Liver (tissue), 8 donors: ENCODE measurements at regions not wholly inside any gene's neighbourhood (a gene's known extent, or its start where the extent isn't known, plus 50 kb on each side); places are given as distances from the start of the nearest gene placed in this dataset.

Experiments used
- DNase-seq: peaks from one replicate; pipeline ENCODE4 v3.0.0-alpha.2; 2017; ENCODE audit warnings: low spot score
- H3K27ac ChIP-seq, 2 donors: one replicate each; pipeline ENCODE4 v1.7.0; 2013; ENCODE audit warnings: inconsistent platforms in 2 of 2, low read length in 2 of 2, control low read depth in 1 of 2, low read depth in 1 of 2, mild to moderate bottlenecking in 1 of 2
- H3K27me3 ChIP-seq, 4 donors: one replicate each; pipeline versions ENCODE4 v1.6.1 to v1.7.0; 2013; ENCODE audit warnings: low read length in 3 of 4, inconsistent platforms in 1 of 4, mild to moderate bottlenecking in 1 of 4, moderate library complexity in 1 of 4; ENCODE audit not compliant: control insufficient read depth in 4 of 4, insufficient read depth in 4 of 4
- H3K36me3 ChIP-seq, 4 donors: one replicate each; pipeline versions ENCODE4 v1.6.1 to v1.7.0; 2013; ENCODE audit warnings: low read length in 3 of 4, mild to moderate bottlenecking in 3 of 4, low read depth in 1 of 4, moderate library complexity in 1 of 4; ENCODE audit not compliant: control insufficient read depth in 4 of 4, insufficient read depth in 3 of 4
- H3K4me1 ChIP-seq, 4 donors: one replicate each; pipeline versions ENCODE4 v1.6.1 to v1.7.0; 2013; ENCODE audit warnings: low read length in 3 of 4, mild to moderate bottlenecking in 3 of 4, moderate library complexity in 1 of 4; ENCODE audit not compliant: control insufficient read depth in 4 of 4, insufficient read depth in 4 of 4
- H3K4me3 ChIP-seq, 3 donors: one replicate each; pipeline versions ENCODE4 v1.6.1 to v1.7.0; 2013; ENCODE audit warnings: low read length in 3 of 3, control low read depth in 1 of 3, low read depth in 1 of 3, mild to moderate bottlenecking in 1 of 3
- H3K9ac ChIP-seq, 2 donors: one replicate each; pipeline ENCODE4 v1.7.0; 2013; ENCODE audit warnings: low read length in 2 of 2, mild to moderate bottlenecking in 2 of 2, moderate library complexity in 2 of 2, control low read depth in 1 of 2, low read depth in 1 of 2
- H3K9me3 ChIP-seq, 4 donors: one replicate each; pipeline versions ENCODE4 v1.6.1 to v1.7.0; 2013; ENCODE audit warnings: low read length in 3 of 4; ENCODE audit not compliant: control insufficient read depth in 4 of 4
- ATF3 ChIP-seq: IDR thresholded peaks from 2 replicates; pipeline ENCODE4 v1.6.1; 2016; ENCODE audit warnings: antibody characterized with exemption
- CTCF ChIP-seq: fragments of 150-350 bp; IDR thresholded peaks from 2 replicates; pipeline ENCODE4 v1.5.1; 2017; ENCODE audit warnings: improper control_type of control experiment, low read depth, low read length; ENCODE audit not compliant: missing input control
- EGR1 ChIP-seq, 2 donors: IDR thresholded peaks; 2 replicates each; pipeline ENCODE4 v1.6.1; 2016 to 2018; ENCODE audit warnings: antibody characterized with exemption in 2 of 2, low read depth in 2 of 2
- FOXA1 ChIP-seq: IDR thresholded peaks from 2 replicates; pipeline ENCODE4 v1.6.1; 2016; ENCODE audit warnings: antibody characterized with exemption
- FOXA2 ChIP-seq: IDR thresholded peaks from 2 replicates; pipeline ENCODE4 v1.6.1; 2016; ENCODE audit warnings: antibody characterized with exemption
- GABPA ChIP-seq, 2 donors: IDR thresholded peaks in 1 of 2; conservative IDR thresholded peaks in 1 of 2; 2 replicates each; pipeline ENCODE4 v1.6.1; 2016; ENCODE audit warnings: antibody characterized with exemption in 2 of 2, mild to moderate bottlenecking in 1 of 2, moderate library complexity in 1 of 2
- HNF4A ChIP-seq, 2 donors: conservative IDR thresholded peaks; 2 replicates each; pipeline ENCODE4 v1.6.1; 2016; ENCODE audit warnings: antibody characterized with exemption in 2 of 2, mild to moderate bottlenecking in 2 of 2
- HNF4G ChIP-seq: IDR thresholded peaks from 2 replicates; pipeline ENCODE4 v1.6.1; 2016; ENCODE audit warnings: antibody characterized with exemption
- JUND ChIP-seq, 2 donors: IDR thresholded peaks; 2 replicates each; pipeline ENCODE4 v1.6.1; 2016; ENCODE audit warnings: antibody characterized with exemption in 2 of 2
- MAX ChIP-seq: IDR thresholded peaks from 2 replicates; pipeline ENCODE4 v1.6.1; 2016; ENCODE audit warnings: antibody characterized with exemption
- NR2F2 ChIP-seq: IDR thresholded peaks from 2 replicates; pipeline ENCODE4 v1.6.1; 2016; ENCODE audit warnings: antibody characterized with exemption
- RAD21 ChIP-seq, 2 donors: IDR thresholded peaks; 2 replicates each; pipeline ENCODE4 v1.6.1; 2016; ENCODE audit warnings: antibody characterized with exemption in 2 of 2, mild to moderate bottlenecking in 2 of 2
- REST ChIP-seq: IDR thresholded peaks from 2 replicates; pipeline ENCODE4 v1.6.1; 2016; ENCODE audit warnings: antibody characterized with exemption, mild to moderate bottlenecking
- RXRA ChIP-seq, 2 donors: IDR thresholded peaks; 2 replicates each; pipeline ENCODE4 v1.6.1; 2017 to 2018; ENCODE audit warnings: antibody characterized with exemption in 2 of 2, mild to moderate bottlenecking in 1 of 2
- SP1 ChIP-seq: IDR thresholded peaks from 2 replicates; pipeline ENCODE4 v1.6.1; 2018; ENCODE audit warnings: antibody characterized with exemption, mild to moderate bottlenecking
- TAF1 ChIP-seq: conservative IDR thresholded peaks from 2 replicates; pipeline ENCODE4 v1.6.1; 2016; ENCODE audit warnings: antibody characterized with exemption, mild to moderate bottlenecking
- YY1 ChIP-seq: IDR thresholded peaks from 2 replicates; pipeline ENCODE4 v1.6.1; 2016; ENCODE audit warnings: antibody characterized with exemption, mild to moderate bottlenecking
- ZBTB33 ChIP-seq: IDR thresholded peaks from 2 replicates; pipeline ENCODE4 v1.6.1; 2016; ENCODE audit warnings: antibody characterized with exemption
- WGBS: extraction: QIAGEN DNeasy Blood & Tissue Kit; methylation state at CpG from one replicate; pipeline ENCODE4 v1.1.7; 2013; 5-methylcytosine and 5-hydroxymethylcytosine counted together
- donor health status: healthy.
- donor health status: healthy.
- donor health status: healthy.
- donor health status: healthy.
- donor health status: healthy.

GRCh38 chr2:146259816-146260215, 1585.0 kb upstream of the ACVR2A start:
- DNase-seq = no peak
- Histone ChIP-seq H3K27me3 (no peaks in the 10 kb centered on the region), H3K27ac (no peak overlapping the region), H3K36me3 (no peaks in the 10 kb centered on the region), H3K4me3 (no peak overlapping the region), H3K9me3 (no peaks in the 10 kb centered on the region), H3K9ac (no peak overlapping the region), H3K4me1 (peaks cover 3 to 4% (median 4%) of the 10 kb centered on the region in 4 donors)
- 91% methylated on average over 2 of the region's 2 CpGs for WGBS
- TF ChIP-seq NR2F2 (no peak), MAX (no peak), ZBTB33 (no peak), HNF4A (conservative IDR thresholded peaks at IDR 0.05) (no peak), EGR1 (IDR thresholded peaks at IDR 0.05; ENCODE audit: low read depth in 2 of 2) (no peak), FOXA1 (no peak), GABPA (IDR thresholded peaks at IDR 0.05 in 1 of 2, conservative IDR thresholded peaks at IDR 0.05 in 1 of 2) (no peak), HNF4G (no peak), YY1 (no peak), RAD21 (IDR thresholded peaks at IDR 0.05) (no peak), ATF3 (no peak), JUND (IDR thresholded peaks at IDR 0.05) (no peak), TAF1 (no peak), RXRA (IDR thresholded peaks at IDR 0.05) (no peak), SP1 (no peak), REST (no peak), CTCF (no peak), FOXA2 (no peak)
